Mucosa of descending colon (tissue), 3 donors: ENCODE measurements at regions not wholly inside any gene's neighbourhood (a gene's known extent, or its start where the extent isn't known, plus 50 kb on each side); places are given as distances from the start of the nearest gene placed in this dataset.

Experiments used
- ATAC-seq: fragments of 200-7000 bp; cut with Tn5 transposase; one replicate; pipeline ENCODE4 v1.9.1; 2020; ENCODE audit warnings: mild to moderate bottlenecking, moderate library complexity
- DNase-seq, 3 donors: peaks; one replicate each; pipeline ENCODE4 v3.0.0-alpha.2; 2020
- H3K36me3 ChIP-seq: fragments of 200-600 bp; one replicate; pipeline ENCODE4 v1.8.0; 2021; ENCODE audit warnings: low read depth, mild to moderate bottlenecking
- H3K4me1 ChIP-seq: fragments of 200-600 bp; one replicate; pipeline ENCODE4 v1.8.0; 2021; ENCODE audit warnings: low read depth, mild to moderate bottlenecking
- H3K4me3 ChIP-seq: fragments of 200-600 bp; one replicate; pipeline ENCODE4 v1.8.0; 2021; ENCODE audit warnings: mild to moderate bottlenecking
- H3K9me3 ChIP-seq: fragments of 200-600 bp; one replicate; pipeline ENCODE4 v1.8.0; 2021; ENCODE audit warnings: mild to moderate bottlenecking
- CTCF ChIP-seq: fragments of 200-600 bp; IDR thresholded peaks from one replicate; pipeline ENCODE4 v1.8.0; 2022; ENCODE audit warnings: antibody characterized with exemption, mild to moderate bottlenecking
- intact Hi-C, 2 donors: fragments of 100-400 bp; cut with DNase I in 1 of 2; cut with micrococcal nuclease in 1 of 2; formaldehyde crosslinking; loops; one replicate each; pipeline versions ENCODE4 v1.11.0 to v1.11.1; 2022; cut with DNase I, micrococcal nuclease
- donor health status: DM: no; HTN: no; CAD: no; lungs with moderate emphysema.
- donor health status: DM: no; HTN: no; CAD: no.
- donor health status: DM: no; HTN: yes; CAD: no.

GRCh38 chr4:54901202-54901601, 224.2 kb downstream of the KDR start:
- no peak for TF ChIP-seq CTCF
- intact Hi-C loops: no loop called here

GRCh38 chr4:54898656-54899340, 226.6 kb downstream of the KDR start:
- no peak overlapping the region for H3K4me3 ChIP-seq
- ATAC-seq (no peak), DNase-seq (no peak)
- intact Hi-C loops: no loop called here
- no peaks in the 10 kb centered on the region for H3K4me1 ChIP-seq
- no peak for TF ChIP-seq CTCF
- no peaks in the 10 kb centered on the region for H3K36me3 ChIP-seq
- no peaks in the 10 kb centered on the region for H3K9me3 ChIP-seq

More at GRCh38 chr4:54901202-54901601, 224.2 kb downstream of the KDR start:
- Histone ChIP-seq H3K9me3 (no peaks in the 10 kb centered on the region), H3K4me1 (no peaks in the 10 kb centered on the region), H3K4me3 (no peak overlapping the region), H3K36me3 (no peaks in the 10 kb centered on the region)
- DNase-seq: no peak
- ATAC-seq: no peak

GRCh38 chr4:54898056-54898562, 227.3 kb downstream of the KDR start:
- Histone ChIP-seq H3K36me3 (no peaks in the 10 kb centered on the region), H3K9me3 (no peaks in the 10 kb centered on the region), H3K4me1 (no peaks in the 10 kb centered on the region), H3K4me3 (no peak overlapping the region)
- ATAC-seq: no peak
- intact Hi-C loops: no loop called here
- no peak for TF ChIP-seq CTCF
- DNase-seq: no peak

GRCh38 chr4:54897590-54897989, 227.8 kb downstream of the KDR start:
- ATAC-seq: no peak
- no peak for TF ChIP-seq CTCF
- DNase-seq: no peak
- Histone ChIP-seq H3K4me3 (no peak overlapping the region), H3K36me3 (no peaks in the 10 kb centered on the region), H3K9me3 (no peaks in the 10 kb centered on the region), H3K4me1 (no peaks in the 10 kb centered on the region)
- intact Hi-C loops: no loop called here

- no peak for TF ChIP-seq CTCF
- ATAC-seq (no peak), DNase-seq (no peak)
- intact Hi-C loops: no loop called here
- no peaks in the 10 kb centered on the region for H3K9me3 ChIP-seq
- no peaks in the 10 kb centered on the region for H3K36me3 ChIP-seq
- H3K4me1 ChIP-seq: no peaks in the 10 kb centered on the region
- no peak overlapping the region for H3K4me3 ChIP-seq
Measured at GRCh38 chr4:54882616-54883015, 224.9 kb downstream of the KIT start.
